ENCODE measurements at regions not wholly inside any gene's neighbourhood (a gene's known extent, or its start where the extent isn't known, plus 50 kb on each side); places are given as distances from the start of the nearest gene placed in this dataset.

- ChIA-PET CTCF (no interaction called here), POLR2A (no interaction called here)
- TF ChIP-seq CTCF (IDR thresholded peaks at IDR 0.05; ENCODE audit: insufficient read depth, low read depth, low read length), result no peak
- Histone ChIP-seq H3K27me3 (ENCODE audit: control insufficient read depth, insufficient read depth, low read length) (no peaks in the 10 kb centered on the region), H3K36me3 (ENCODE audit: control insufficient read depth, insufficient read depth, low read length) (no peaks in the 10 kb centered on the region), H3K4me3 (ENCODE audit: low read depth, low read length) (no peak overlapping the region)
- peak; percentile 35 for DNase-seq (ENCODE audit: low read depth)
Observed at GRCh38 chr4:106717091-106717490, 319.0 kb downstream of the DKK2 start.

GRCh38 chr4:106715825-106716224, 320.3 kb downstream of the DKK2 start:
- H3K36me3 ChIP-seq (ENCODE audit: control insufficient read depth, insufficient read depth, low read length), result no peaks in the 10 kb centered on the region
- no peak for TF ChIP-seq CTCF (IDR thresholded peaks at IDR 0.05; ENCODE audit: insufficient read depth, low read depth, low read length)
- POLR2A ChIA-PET, result no interaction called here
- no peak overlapping the region for H3K4me3 ChIP-seq (ENCODE audit: low read depth, low read length)
- no peak for DNase-seq (ENCODE audit: low read depth)
- CTCF ChIA-PET, result interaction anchor here (0.8 kb wide), 1 partner anchor 11 kb away, joined by 3 read pairs; no protein-coding TSS in a partner anchor
- H3K27me3 ChIP-seq (ENCODE audit: control insufficient read depth, insufficient read depth, low read length), result no peaks in the 10 kb centered on the region

- TF ChIP-seq CTCF (IDR thresholded peaks at IDR 0.05; ENCODE audit: insufficient read depth, low read depth, low read length), result no peak
- no peak overlapping the region for H3K4me3 ChIP-seq (ENCODE audit: low read depth, low read length)
- ChIA-PET POLR2A (no interaction called here), CTCF (no interaction called here)
- H3K27me3 ChIP-seq (ENCODE audit: control insufficient read depth, insufficient read depth, low read length), result no peaks in the 10 kb centered on the region
- H3K36me3 ChIP-seq (ENCODE audit: control insufficient read depth, insufficient read depth, low read length), result no peaks in the 10 kb centered on the region
- DNase-seq (ENCODE audit: low read depth), result no peak
Observed at GRCh38 chr4:106708464-106708816, 327.7 kb downstream of the DKK2 start.

GRCh38 chr4:106707776-106708463, 328.2 kb downstream of the DKK2 start:
- POLR2A ChIA-PET, result no interaction called here
- no peaks in the 10 kb centered on the region for H3K36me3 ChIP-seq (ENCODE audit: control insufficient read depth, insufficient read depth, low read length)
- H3K4me3 ChIP-seq (ENCODE audit: low read depth, low read length), result no peak overlapping the region
- CTCF ChIA-PET, result no interaction called here
- no peak for TF ChIP-seq CTCF (IDR thresholded peaks at IDR 0.05; ENCODE audit: insufficient read depth, low read depth, low read length)
- DNase-seq (ENCODE audit: low read depth), result no peak
- no peaks in the 10 kb centered on the region for H3K27me3 ChIP-seq (ENCODE audit: control insufficient read depth, insufficient read depth, low read length)

GRCh38 chr4:106704253-106704870, 331.8 kb downstream of the DKK2 start:
- ChIA-PET POLR2A (interaction anchor here (0.7 kb wide), 1 partner anchor 164 kb away, joined by 5 read pairs; no protein-coding TSS in a partner anchor), CTCF (interaction anchor here (0.8 to 2.0 kb wide), 3 partner anchors 14 to 334 kb away, joined by 3 to 6 read pairs (median 3); no protein-coding TSS in a partner anchor)
- Histone ChIP-seq H3K27me3 (ENCODE audit: control insufficient read depth, insufficient read depth, low read length) (no peaks in the 10 kb centered on the region), H3K4me3 (ENCODE audit: low read depth, low read length) (no peak overlapping the region), H3K36me3 (ENCODE audit: control insufficient read depth, insufficient read depth, low read length) (no peaks in the 10 kb centered on the region)
- no peak for TF ChIP-seq CTCF (IDR thresholded peaks at IDR 0.05; ENCODE audit: insufficient read depth, low read depth, low read length)
- no peak for DNase-seq (ENCODE audit: low read depth)
